Hepatic stellate cell (primary cell): ENCODE measurements at regions not wholly inside any gene's neighbourhood (a gene's known extent, or its start where the extent isn't known, plus 50 kb on each side); places are given as distances from the start of the nearest gene placed in this dataset.
"Not testable (repeated sequence)": the region's sequence is repeated elsewhere in the genome, so short reads cannot be mapped to it uniquely, and the experiment has no call there.

Source experiments
- DNase-seq: peaks from one replicate; pipeline ENCODE4 v3.0.0; 2011; ENCODE audit warnings: low spot score

DNA sequence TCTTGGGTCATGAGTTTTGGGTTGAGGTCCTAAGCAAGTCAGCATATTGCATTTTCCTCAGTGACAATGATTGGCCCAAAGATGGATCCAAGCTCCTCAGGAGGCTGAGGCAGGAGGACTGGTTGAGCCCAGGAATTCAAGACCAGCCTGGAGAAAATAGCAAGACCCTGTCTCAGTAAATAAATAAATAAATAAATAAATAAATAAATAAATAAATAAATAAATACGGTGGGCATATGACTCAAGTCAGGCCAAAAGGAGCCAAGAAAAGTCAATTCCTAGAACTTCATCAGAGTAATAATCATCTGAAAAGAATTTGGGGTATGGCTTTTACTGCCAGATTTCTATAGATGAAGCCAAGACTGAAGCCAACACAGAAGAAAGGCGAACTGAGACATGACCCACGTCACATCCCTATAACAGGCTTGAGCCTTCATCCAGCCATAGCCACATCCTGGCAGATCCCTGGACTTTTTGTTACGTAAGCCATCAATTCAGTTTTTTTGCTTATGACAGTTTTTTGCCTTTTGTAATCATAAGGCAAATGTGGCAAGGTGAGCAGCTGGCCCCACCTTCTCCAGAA, 88.5 kb upstream of the NFASC start:
- DNase-seq: no peak

GRCh38 chr1:204785023-204785422, 85.6 kb upstream of the NFASC start:
- not testable (repeated sequence) for DNase-seq

DNA sequence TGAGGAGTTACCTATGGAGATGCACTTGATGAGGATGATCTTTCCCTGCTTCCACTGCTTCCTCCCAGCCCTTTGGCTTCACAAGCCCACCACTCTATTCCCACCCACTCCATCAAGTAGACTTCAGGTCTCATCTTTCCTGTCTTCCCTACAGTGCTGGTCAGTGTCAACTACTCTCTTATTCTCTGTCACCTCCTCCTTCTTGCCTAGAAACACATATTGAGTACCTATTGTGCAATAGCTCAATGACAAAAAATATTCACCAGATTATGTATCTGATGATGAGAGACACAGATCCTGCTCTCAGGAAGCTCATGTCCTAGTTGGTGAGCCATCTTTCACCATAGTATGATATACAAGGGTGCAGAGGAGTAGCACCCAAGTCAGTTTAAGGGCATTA, 82.2 kb upstream of the NFASC start:
- DNase-seq: no peak

DNA sequence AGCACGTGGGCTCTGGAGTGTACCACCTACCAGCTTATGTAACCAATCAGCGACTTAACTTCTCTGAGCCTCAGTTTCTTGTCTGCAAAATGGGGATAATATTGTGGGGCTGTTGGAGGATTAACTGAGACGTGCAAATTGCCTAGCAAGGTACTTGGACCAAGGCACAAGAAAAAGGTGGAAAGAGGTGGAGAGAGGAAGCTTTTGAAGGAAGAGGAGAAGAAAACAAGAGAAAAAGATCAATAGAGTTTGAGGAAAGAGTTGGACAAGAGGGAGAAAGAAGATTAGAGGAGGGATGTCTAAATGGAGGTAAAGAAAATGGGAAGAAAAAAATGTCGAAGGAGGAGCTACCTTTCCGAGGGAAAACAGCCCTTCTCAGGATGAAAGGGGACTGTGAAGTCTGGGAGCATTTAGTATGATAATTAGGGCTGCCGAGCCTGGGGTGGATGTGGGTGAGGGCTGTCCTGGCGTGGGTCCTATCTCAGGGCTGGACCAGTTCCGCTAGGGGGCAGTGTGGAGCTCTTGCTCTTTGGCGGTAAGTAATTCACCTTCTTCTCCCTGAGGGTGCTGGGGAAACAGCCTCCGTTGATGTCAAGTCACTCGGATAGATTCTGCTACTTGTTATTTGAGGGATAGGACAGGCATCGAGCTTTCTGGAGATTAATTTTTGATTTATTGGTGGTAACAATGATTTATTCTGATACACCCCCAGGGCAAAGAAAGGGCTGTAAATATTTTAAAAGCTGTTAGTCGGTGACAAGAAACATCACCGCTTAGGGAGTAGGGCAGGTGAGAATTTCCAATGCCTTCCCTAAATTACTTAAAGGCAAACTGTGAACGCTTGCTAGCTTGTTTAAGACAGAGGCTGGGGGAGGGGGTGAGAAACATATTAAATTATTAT, 79.0 kb upstream of the NFASC start:
- DNase-seq: peak; percentile 41

DNA sequence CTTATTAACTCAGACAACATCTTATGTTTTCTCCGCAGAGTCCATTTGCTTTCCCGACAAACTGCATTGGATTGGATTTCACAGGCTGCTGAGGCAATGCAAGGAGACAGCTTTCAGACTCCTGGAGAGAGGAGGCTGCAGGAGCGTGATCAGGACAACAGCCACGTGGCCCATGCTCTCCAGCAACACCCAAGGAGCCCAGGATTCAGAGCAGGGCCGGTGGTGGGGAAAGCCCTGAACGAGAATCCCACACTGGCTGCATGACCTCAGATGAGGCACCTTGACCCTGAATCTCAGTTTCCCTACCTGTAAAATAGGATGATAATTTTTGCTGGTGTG, 78.3 kb upstream of the NFASC start:
- no peak for DNase-seq

GRCh38 chr1:204793259-204793914, 77.3 kb upstream of the NFASC start:
- DNase-seq: no peak

- not testable (repeated sequence) for DNase-seq
Observed at GRCh38 chr1:204796886-204797285, 73.8 kb upstream of the NFASC start.

GRCh38 chr1:204797401-204797800, 73.3 kb upstream of the NFASC start:
- DNase-seq: no peak

DNA sequence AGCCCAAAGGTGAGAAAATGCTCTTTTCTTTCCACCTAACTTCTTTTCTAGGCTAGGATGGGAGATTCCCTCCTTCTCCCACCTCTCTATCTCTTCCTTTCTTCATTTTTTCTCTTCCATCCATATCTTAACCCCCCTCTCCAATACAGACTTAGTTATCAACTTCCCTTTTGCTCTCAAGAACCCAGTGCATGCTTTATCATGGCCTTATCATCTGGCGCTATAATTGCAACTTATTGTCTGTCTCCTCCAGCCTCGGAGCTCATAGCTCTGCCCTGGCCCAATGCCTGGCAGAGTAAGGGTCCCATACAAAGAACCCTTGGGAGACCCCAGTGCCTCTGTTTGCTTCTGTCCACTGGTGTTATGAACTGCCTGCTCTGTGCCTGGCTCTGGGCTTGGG, 71.0 kb upstream of the NFASC start:
- no peak for DNase-seq

GRCh38 chr1:204801211-204801610, 69.5 kb upstream of the NFASC start:
- no peak for DNase-seq

GRCh38 chr1:204802401-204803175, 68.1 kb upstream of the NFASC start:
- DNase-seq: no peak

GRCh38 chr1:204803607-204804006, 67.1 kb upstream of the NFASC start:
- DNase-seq: no peak

GRCh38 chr1:204806943-204807687, 63.5 kb upstream of the NFASC start:
- DNase-seq: peak; percentile 89

- DNase-seq: no peak
Observed at GRCh38 chr1:204809488-204809887, 61.2 kb upstream of the NFASC start.

DNA sequence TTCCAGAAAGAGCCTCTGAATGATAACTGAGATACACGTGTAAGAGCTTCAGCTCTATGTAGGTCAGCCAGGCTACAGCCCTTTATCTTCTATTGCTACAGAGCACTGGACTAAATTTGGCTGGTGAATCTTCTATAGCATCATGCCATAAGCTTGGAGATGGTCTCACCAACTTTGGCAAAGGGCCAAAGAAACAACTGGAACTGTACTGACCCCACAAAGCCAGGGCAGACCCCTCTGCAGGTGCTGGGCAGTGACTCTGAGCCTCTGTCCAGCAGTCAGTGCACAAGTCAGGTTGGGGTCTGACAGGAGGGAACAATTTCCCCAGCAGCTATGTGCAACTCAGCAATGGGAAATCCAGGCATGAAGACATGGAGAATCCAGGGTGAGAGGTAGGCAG, 57.8 kb upstream of the NFASC start:
- DNase-seq: no peak

DNA sequence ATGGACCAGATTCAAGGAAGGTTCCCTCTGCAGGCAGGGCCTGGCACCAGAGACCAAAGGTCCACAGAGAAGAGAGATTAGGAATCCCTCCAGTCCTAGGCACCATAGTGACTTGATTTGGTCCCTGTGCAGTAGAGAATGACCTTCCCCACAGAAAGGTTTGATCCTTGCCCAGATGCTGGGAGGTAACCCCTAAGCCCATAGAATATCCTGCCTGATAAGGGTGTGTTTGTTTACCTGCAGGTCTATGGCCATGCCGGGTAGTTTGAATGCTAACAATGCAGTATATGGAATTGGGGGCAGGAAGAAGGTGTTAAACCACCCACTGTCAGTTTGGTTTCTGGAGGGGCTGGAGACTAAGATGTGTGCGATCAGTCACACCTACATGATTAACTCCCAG, 57.1 kb upstream of the NFASC start:
- DNase-seq: no peak

DNA sequence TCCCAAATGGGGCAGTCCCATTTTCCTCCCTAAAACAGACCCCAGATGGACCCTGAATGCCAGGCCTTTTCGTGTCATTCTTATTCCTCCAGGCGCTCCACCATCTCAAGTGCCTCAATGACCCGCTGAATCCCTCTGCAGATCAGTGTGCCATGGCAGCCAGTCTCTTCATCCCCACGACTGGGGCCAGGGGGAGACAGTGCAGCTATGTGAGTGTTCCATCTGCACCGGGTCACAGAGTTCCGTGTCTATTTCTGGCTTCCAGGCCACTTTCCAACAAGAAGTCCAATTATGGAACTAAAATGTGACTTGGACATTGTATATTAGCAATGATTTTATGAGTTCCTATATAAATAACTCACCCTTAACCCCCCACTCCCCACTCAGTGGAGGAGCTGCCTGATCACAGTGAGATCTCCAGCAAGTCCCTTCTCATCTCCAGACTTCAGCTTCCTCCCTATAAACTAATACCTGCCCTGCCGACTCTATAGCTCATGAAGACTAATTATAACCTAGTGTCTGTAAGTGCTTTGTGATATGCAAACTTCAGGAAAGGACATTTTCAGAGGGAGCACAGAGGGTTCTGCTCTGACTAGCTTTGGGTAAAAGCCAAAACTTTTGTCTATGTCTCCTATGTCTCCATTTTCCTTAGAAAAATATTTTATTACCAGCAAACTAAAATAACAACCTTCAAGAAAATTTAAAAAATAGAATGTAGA, 56.3 kb upstream of the NFASC start:
- DNase-seq: no peak

GRCh38 chr1:204817341-204817740, 53.3 kb upstream of the NFASC start:
- no peak for DNase-seq

GRCh38 chr1:204818998-204819397, 51.7 kb upstream of the NFASC start:
- DNase-seq: no peak

DNA sequence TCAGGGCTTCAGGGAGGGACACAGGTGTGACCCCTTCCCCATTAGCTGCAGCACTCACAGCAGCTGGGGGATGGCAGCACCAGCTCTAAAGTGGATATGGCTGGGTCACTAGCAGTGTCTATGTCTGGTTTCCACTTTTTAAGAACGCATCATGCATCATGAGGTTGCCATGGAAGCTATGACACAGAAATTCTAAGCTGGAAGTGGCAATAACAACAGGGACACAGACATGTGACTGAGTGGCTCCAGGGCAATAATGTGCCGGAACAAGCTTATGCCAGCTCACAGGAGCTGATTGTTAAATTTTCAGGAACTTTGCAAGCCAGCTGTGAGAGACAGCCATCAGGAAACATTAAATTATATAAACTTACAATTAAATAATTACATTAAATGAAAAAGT, 51.2 kb upstream of the NFASC start:
- no peak for DNase-seq
